BLaER1 (cell line): ENCODE measurements at regions not wholly inside any gene's neighbourhood (a gene's known extent, or its start where the extent isn't known, plus 50 kb on each side); places are given as distances from the start of the nearest gene placed in this dataset.

Experiments
- H3K27ac ChIP-seq: shearing (Covaris generic); formaldehyde crosslinking; 2 replicates; pipeline ENCODE4 v1.8.1; 2022
- H3K27me3 ChIP-seq: shearing (Covaris generic); formaldehyde crosslinking; 2 replicates; pipeline ENCODE4 v1.8.1; 2022
- H3K36me3 ChIP-seq: shearing (Covaris generic); formaldehyde crosslinking; 2 replicates; pipeline ENCODE4 v1.8.1; 2022
- H3K4me1 ChIP-seq: shearing (Covaris generic); formaldehyde crosslinking; 2 replicates; pipeline ENCODE4 v1.8.1; 2022
- H3K4me2 ChIP-seq: shearing (Covaris generic); formaldehyde crosslinking; 2 replicates; pipeline ENCODE4 v1.8.1; 2022
- H3K4me3 ChIP-seq: shearing (Covaris generic); formaldehyde crosslinking; 2 replicates; pipeline ENCODE4 v1.8.1; 2022
- H3K9ac ChIP-seq: shearing (Covaris generic); formaldehyde crosslinking; 2 replicates; pipeline ENCODE4 v1.8.1; 2022
- H3K9me3 ChIP-seq: shearing (Covaris generic); formaldehyde crosslinking; 2 replicates; pipeline ENCODE4 v1.8.1; 2022
- H4K20me1 ChIP-seq: shearing (Covaris generic); formaldehyde crosslinking; 2 replicates; pipeline ENCODE4 v1.8.1; 2022
- Cebpa-rat ChIP-seq: shearing (Covaris generic); IDR thresholded peaks from 2 replicates; pipeline ENCODE4 v1.8.1; 2022

- H4K20me1 ChIP-seq = no peaks in the 10 kb centered on the region
- H3K4me2 ChIP-seq = peak overlapping the region; percentile 76
- no peak for TF ChIP-seq Cebpa-rat
- peaks cover under 1% of the 10 kb centered on the region for H3K9me3 ChIP-seq
- no peak overlapping the region for H3K4me3 ChIP-seq
- H3K9ac ChIP-seq = no peak overlapping the region
- H3K27ac ChIP-seq = peak overlapping the region; percentile 25; the same call in 1 of the 2 replicates
- no peaks in the 10 kb centered on the region for H3K27me3 ChIP-seq
- peaks cover 54% of the 10 kb centered on the region for H3K4me1 ChIP-seq
- no peaks in the 10 kb centered on the region for H3K36me3 ChIP-seq
Observed at GRCh38 chr2:239806276-239806675, 218.9 kb downstream of the NDUFA10 start.

GRCh38 chr2:239805414-239805813, 219.7 kb downstream of the NDUFA10 start:
- peaks cover 9% of the 10 kb centered on the region for H3K9me3 ChIP-seq
- peaks cover 54% of the 10 kb centered on the region for H3K4me1 ChIP-seq
- no peak overlapping the region for H3K27ac ChIP-seq
- H3K9ac ChIP-seq = no peak overlapping the region
- H3K27me3 ChIP-seq = no peaks in the 10 kb centered on the region
- H4K20me1 ChIP-seq = no peaks in the 10 kb centered on the region
- H3K4me3 ChIP-seq = no peak overlapping the region
- H3K36me3 ChIP-seq = no peaks in the 10 kb centered on the region
- TF ChIP-seq Cebpa-rat = no peak
- H3K4me2 ChIP-seq = peak overlapping the region; percentile 76

GRCh38 chr2:239805043-239805329, 220.2 kb downstream of the NDUFA10 start:
- peaks cover 13% of the 10 kb centered on the region for H3K9me3 ChIP-seq
- no peaks in the 10 kb centered on the region for H3K27me3 ChIP-seq
- no peak overlapping the region for H3K4me3 ChIP-seq
- no peaks in the 10 kb centered on the region for H4K20me1 ChIP-seq
- no peak for TF ChIP-seq Cebpa-rat
- H3K27ac ChIP-seq = no peak overlapping the region
- peak overlapping the region; percentile 54; the same call in 1 of the 2 replicates for H3K4me2 ChIP-seq
- H3K4me1 ChIP-seq = peaks cover 54% of the 10 kb centered on the region
- H3K36me3 ChIP-seq = no peaks in the 10 kb centered on the region
- H3K9ac ChIP-seq = no peak overlapping the region

GRCh38 chr2:239804161-239805042, 220.7 kb downstream of the NDUFA10 start:
- Histone ChIP-seq H3K4me1 (peaks cover 50% of the 10 kb centered on the region), H3K27ac (no peak overlapping the region), H3K36me3 (no peaks in the 10 kb centered on the region), H4K20me1 (no peaks in the 10 kb centered on the region), H3K4me2 (peak overlapping the region; percentile 54), H3K9ac (no peak overlapping the region), H3K27me3 (no peaks in the 10 kb centered on the region), H3K9me3 (peaks cover 13% of the 10 kb centered on the region), H3K4me3 (no peak overlapping the region)
- no peak for TF ChIP-seq Cebpa-rat

- Histone ChIP-seq H4K20me1 (no peaks in the 10 kb centered on the region), H3K9me3 (peaks cover 13% of the 10 kb centered on the region), H3K36me3 (no peaks in the 10 kb centered on the region), H3K4me2 (peak overlapping the region; percentile 54), H3K4me3 (no peak overlapping the region), H3K27ac (no peak overlapping the region), H3K27me3 (no peaks in the 10 kb centered on the region), H3K4me1 (peaks cover 47% of the 10 kb centered on the region), H3K9ac (no peak overlapping the region)
- no peak for TF ChIP-seq Cebpa-rat
Observed at GRCh38 chr2:239803766-239804115, 221.4 kb downstream of the NDUFA10 start.

- no peak overlapping the region for H3K27ac ChIP-seq
- no peak overlapping the region for H3K4me3 ChIP-seq
- no peak overlapping the region for H3K9ac ChIP-seq
- H4K20me1 ChIP-seq = no peaks in the 10 kb centered on the region
- H3K4me2 ChIP-seq = peak overlapping the region; percentile 54
- peaks cover 47% of the 10 kb centered on the region for H3K4me1 ChIP-seq
- no peaks in the 10 kb centered on the region for H3K36me3 ChIP-seq
- H3K9me3 ChIP-seq = peaks cover 13% of the 10 kb centered on the region
- no peak for TF ChIP-seq Cebpa-rat
- no peaks in the 10 kb centered on the region for H3K27me3 ChIP-seq
Observed at GRCh38 chr2:239803102-239803765, 221.9 kb downstream of the NDUFA10 start.

GRCh38 chr2:239802185-239802649, 222.9 kb downstream of the NDUFA10 start:
- no peak overlapping the region for H3K9ac ChIP-seq
- TF ChIP-seq Cebpa-rat = no peak
- H3K27ac ChIP-seq = no peak overlapping the region
- no peaks in the 10 kb centered on the region for H3K36me3 ChIP-seq
- no peak overlapping the region for H3K4me3 ChIP-seq
- H3K4me2 ChIP-seq = no peak overlapping the region
- H3K4me1 ChIP-seq = peaks cover 43% of the 10 kb centered on the region
- no peaks in the 10 kb centered on the region for H4K20me1 ChIP-seq
- H3K27me3 ChIP-seq = no peaks in the 10 kb centered on the region
- H3K9me3 ChIP-seq = peaks cover 13% of the 10 kb centered on the region

- peaks cover 37% of the 10 kb centered on the region for H3K4me1 ChIP-seq
- no peaks in the 10 kb centered on the region for H3K36me3 ChIP-seq
- TF ChIP-seq Cebpa-rat = no peak
- H3K27ac ChIP-seq = no peak overlapping the region
- H3K27me3 ChIP-seq = no peaks in the 10 kb centered on the region
- no peak overlapping the region for H3K4me2 ChIP-seq
- H3K9ac ChIP-seq = no peak overlapping the region
- peaks cover 13% of the 10 kb centered on the region for H3K9me3 ChIP-seq
- no peaks in the 10 kb centered on the region for H4K20me1 ChIP-seq
- no peak overlapping the region for H3K4me3 ChIP-seq
Observed at GRCh38 chr2:239801404-239802184, 223.5 kb downstream of the NDUFA10 start.

- no peak for TF ChIP-seq Cebpa-rat
Observed at GRCh38 chr2:239800785-239801386, 224.3 kb downstream of the NDUFA10 start.

More at GRCh38 chr2:239800785-239801386, 224.3 kb downstream of the NDUFA10 start:
- Histone ChIP-seq H3K9me3 (peaks cover 13% of the 10 kb centered on the region), H3K4me1 (peaks cover 30% of the 10 kb centered on the region), H3K4me3 (no peak overlapping the region), H3K4me2 (no peak overlapping the region), H3K36me3 (no peaks in the 10 kb centered on the region), H4K20me1 (no peaks in the 10 kb centered on the region), H3K9ac (no peak overlapping the region), H3K27ac (no peak overlapping the region), H3K27me3 (no peaks in the 10 kb centered on the region)
